H1 (cell line): ENCODE measurements at regions not wholly inside any gene's neighbourhood (a gene's known extent, or its start where the extent isn't known, plus 50 kb on each side); places are given as distances from the start of the nearest gene placed in this dataset.

ENCODE experiments used
- CTCF ChIA-PET: fragments of 300-600 bp; sonication (Branson Sonifier 250); formaldehyde crosslinking; loops from one replicate; lab custom pipeline; 2021; ENCODE audit not compliant: partially characterized antibody; lab: Charles Lee
- POLR2A ChIA-PET: fragments of 300-600 bp; sonication (Branson Sonifier 250); formaldehyde crosslinking; loops from one replicate; lab custom pipeline; 2021; ENCODE audit warnings: inconsistent platforms; ENCODE audit not compliant: partially characterized antibody; lab: Charles Lee
- DNase-seq, 2 experiments: peaks; one replicate each; pipeline versions ENCODE4 v3.0.0 to v3.0.0-alpha.2; 2010 to 2022; ENCODE audit warnings: low spot score in 2 of 2, low read depth in 1 of 2, mixed read lengths in 1 of 2
- FAIRE-seq: peaks from 2 replicates; lab custom pipeline; 2011; peaks lifted over from hg19 to GRCh38; lab: Jason Lieb, UNC
- H2AFZ ChIP-seq: 2 replicates; pipeline ENCODE4 v1.8.1; 2012; ENCODE audit warnings: low read length, inconsistent platforms
- H2AK5ac ChIP-seq: 2 replicates; pipeline ENCODE4 v1.6.1; 2013; ENCODE audit warnings: low read depth, low read length
- H2BK120ac ChIP-seq: replicated peaks from 2 replicates; pipeline ENCODE3; 2013; ENCODE audit warnings: low read depth, low read length, inconsistent platforms
- H2BK12ac ChIP-seq: 2 replicates; pipeline ENCODE4 v1.6.1; 2013; ENCODE audit warnings: low read depth, low read length
- H2BK15ac ChIP-seq: 2 replicates; pipeline ENCODE4 v1.6.1; 2013; ENCODE audit warnings: low read length
- H2BK20ac ChIP-seq: 2 replicates; pipeline ENCODE4 v1.6.1; 2013; ENCODE audit warnings: low read length
- H2BK5ac ChIP-seq: 2 replicates; pipeline ENCODE4 v1.6.1; 2013; ENCODE audit warnings: low read depth, low read length
- H3K14ac ChIP-seq: 2 replicates; pipeline ENCODE4 v1.6.1; 2013; ENCODE audit warnings: inconsistent platforms; ENCODE audit not compliant: insufficient read length
- H3K18ac ChIP-seq: 2 replicates; pipeline ENCODE4 v1.6.1; 2013; ENCODE audit warnings: low read length; ENCODE audit errors: extremely low read depth
- H3K23ac ChIP-seq: 2 replicates; pipeline ENCODE4 v1.6.1; 2013; ENCODE audit warnings: inconsistent platforms; ENCODE audit not compliant: insufficient read length
- H3K23me2 ChIP-seq: 2 replicates; pipeline ENCODE4 v1.6.1; 2013; ENCODE audit warnings: low read depth, low read length
- H3K27ac ChIP-seq: 2 replicates; pipeline ENCODE4 v1.6.1; 2011; ENCODE audit warnings: low read depth, low read length, inconsistent platforms
- H3K27me3 ChIP-seq, 4 experiments: replicated peaks in 1 of 4; 1 replicate in 1 of 4; 2 replicates in 3 of 4; pipeline versions ENCODE4 v1.6.1 to v1.8.1; 2011 to 2013; ENCODE audit warnings: low read length in 3 of 4, mild to moderate bottlenecking in 3 of 4, inconsistent platforms in 2 of 4, mixed read lengths in 2 of 4, moderate library complexity in 1 of 4; ENCODE audit not compliant: control insufficient read depth in 3 of 4, insufficient read depth in 3 of 4; ENCODE audit errors: extremely low read depth in 1 of 4
- H3K36me3 ChIP-seq, 4 experiments: 2 replicates each; pipeline versions ENCODE4 v1.6.1 to v1.8.1; 2011 to 2013; ENCODE audit warnings: mild to moderate bottlenecking in 4 of 4, low read length in 3 of 4, moderate library complexity in 2 of 4, control low read depth in 1 of 4, inconsistent platforms in 1 of 4; ENCODE audit not compliant: insufficient read depth in 4 of 4, control insufficient read depth in 2 of 4
- H3K4ac ChIP-seq: replicated peaks from 2 replicates; pipeline ENCODE3; 2013; ENCODE audit warnings: low read length, low read depth, mixed read lengths, inconsistent platforms; ENCODE audit not compliant: insufficient read length
- H3K4me1 ChIP-seq, 4 experiments: replicated peaks in 1 of 4; 1 replicate in 1 of 4; 2 replicates in 3 of 4; pipeline versions ENCODE4 v1.6.1 to v1.8.1; 2011 to 2013; ENCODE audit warnings: low read length in 3 of 4, inconsistent platforms in 2 of 4, mixed read lengths in 1 of 4; ENCODE audit not compliant: insufficient read depth in 4 of 4, control insufficient read depth in 3 of 4
- H3K4me2 ChIP-seq, 2 experiments: 2 replicates each; pipeline versions ENCODE4 v1.6.1 to v1.8.1; 2011 to 2013; ENCODE audit warnings: low read depth in 2 of 2, low read length in 2 of 2, control low read depth in 1 of 2, inconsistent platforms in 1 of 2, mild to moderate bottlenecking in 1 of 2; ENCODE audit not compliant: insufficient read depth in 1 of 2
- H3K4me3 ChIP-seq, 4 experiments: fragments of 200-600, 300-600 bp in 1 of 4; sonication (generic), shearing (Covaris generic), sonication (Bioruptor Twin) in 1 of 4; 2 replicates each; pipeline versions ENCODE4 v1.5.1 to v1.8.1; 2011 to 2016; ENCODE audit warnings: low read length in 4 of 4, low read depth in 3 of 4, control low read depth in 2 of 4, inconsistent platforms in 2 of 4, mild to moderate bottlenecking in 2 of 4, mixed read lengths in 1 of 4, moderate library complexity in 1 of 4; ENCODE audit not compliant: insufficient read depth in 2 of 4; ENCODE audit errors: extremely low read depth in 1 of 4
- H3K56ac ChIP-seq: replicated peaks from 2 replicates; pipeline ENCODE3; 2013; ENCODE audit warnings: low read depth, mild to moderate bottlenecking, mixed read lengths, low read length, inconsistent platforms; ENCODE audit not compliant: insufficient read length
- H3K79me1 ChIP-seq: 2 replicates; pipeline ENCODE4 v1.6.1; 2013; ENCODE audit warnings: low read depth, low read length, control low read depth
- H3K79me2 ChIP-seq, 2 experiments: 2 replicates each; pipeline versions ENCODE4 v1.6.1 to v1.8.1; 2012 to 2013; ENCODE audit warnings: low read length in 2 of 2, mild to moderate bottlenecking in 2 of 2, inconsistent platforms in 1 of 2; ENCODE audit not compliant: insufficient read depth in 2 of 2, control insufficient read depth in 1 of 2
- H3K9ac ChIP-seq, 4 experiments: replicated peaks in 1 of 4; 1 replicate in 1 of 4; 2 replicates in 3 of 4; pipeline versions ENCODE4 v1.6.1 to v1.8.1; 2011 to 2013; ENCODE audit warnings: low read depth in 3 of 4, low read length in 3 of 4, control low read depth in 2 of 4, mild to moderate bottlenecking in 2 of 4, moderate library complexity in 2 of 4, inconsistent platforms in 1 of 4; ENCODE audit errors: extremely low read depth in 1 of 4
- H3K9me3 ChIP-seq, 2 experiments: 2 replicates each; pipeline versions ENCODE4 v1.6.1 to v1.8.1; 2012 to 2013; ENCODE audit warnings: mild to moderate bottlenecking in 2 of 2, moderate library complexity in 2 of 2, control low read depth in 1 of 2, inconsistent platforms in 1 of 2, low read depth in 1 of 2, low read length in 1 of 2, mixed read lengths in 1 of 2; ENCODE audit not compliant: insufficient read depth in 2 of 2
- H4K20me1 ChIP-seq, 2 experiments: replicated peaks in 1 of 2; 2 replicates each; pipeline versions ENCODE3 to v1.8.1; 2011 to 2013; ENCODE audit warnings: inconsistent platforms in 2 of 2, low read length in 2 of 2, mild to moderate bottlenecking in 1 of 2; ENCODE audit not compliant: insufficient read depth in 2 of 2, control insufficient read depth in 1 of 2
- H4K5ac ChIP-seq: 2 replicates; pipeline ENCODE4 v1.6.1; 2013; ENCODE audit warnings: low read length, low read depth, mixed read lengths, inconsistent platforms; ENCODE audit not compliant: insufficient read length
- H4K8ac ChIP-seq: 2 replicates; pipeline ENCODE4 v1.8.0; 2013; ENCODE audit warnings: mild to moderate bottlenecking, moderate library complexity, low read length, inconsistent platforms; ENCODE audit not compliant: insufficient read depth; ENCODE audit errors: extremely low read depth
- H4K91ac ChIP-seq: replicated peaks from 2 replicates; pipeline ENCODE3; 2013; ENCODE audit warnings: low read length, mixed read lengths, inconsistent platforms; ENCODE audit not compliant: insufficient read length
- HDAC6 ChIP-seq: IDR thresholded peaks from one replicate; pipeline ENCODE4 v1.7.1; 2012; ENCODE audit warnings: low read depth, mild to moderate bottlenecking, inconsistent platforms, low read length, moderate library complexity
- RNF2 ChIP-seq: fragments of 200-900, 300-1000 bp; sonication (generic); IDR thresholded peaks from 2 replicates; pipeline ENCODE4 v1.7.1; 2016; ENCODE audit warnings: borderline replicate concordance, low read depth, mild to moderate bottlenecking, antibody characterized with exemption, low read length; ENCODE audit not compliant: poor library complexity, severe bottlenecking; ENCODE audit errors: missing control alignments
- SRF ChIP-seq: IDR thresholded peaks from 2 replicates; pipeline ENCODE4 v1.6.1; 2011; ENCODE audit warnings: mild to moderate bottlenecking, low read depth, low read length, moderate library complexity
- USF2 ChIP-seq: IDR thresholded peaks from 2 replicates; pipeline ENCODE4 v1.6.1; 2011; ENCODE audit warnings: low read length, improper control_type of control experiment
- WGBS, 2 experiments: shearing (Covaris generic) in 1 of 2; methylation state at CpG; one replicate each; pipeline versions ENCODE4 v1.1.6 to v1.1.7; 2013 to 2015; ENCODE audit warnings: low lambda C conversion rate in 2 of 2, mixed read lengths in 2 of 2, inconsistent platforms in 1 of 2, low coverage in 1 of 2, missing lambda C conversion rate in 1 of 2; ENCODE audit not compliant: insufficient replicate concordance in 2 of 2, insufficient coverage in 1 of 2, insufficient read length in 1 of 2; ENCODE audit errors: extremely low coverage in 1 of 2, missing lambda C conversion rate in 1 of 2; 5-methylcytosine and 5-hydroxymethylcytosine counted together
- TF ChIP-seq, protein P1 (sequence below): IDR thresholded peaks from 2 replicates; pipeline ENCODE4 v1.6.1; 2012; ENCODE audit warnings: low read length, inconsistent platforms

- CTCF ChIA-PET: no interaction called here
- Histone ChIP-seq H3K4ac (no peak overlapping the region), H2AFZ (no peak overlapping the region), H4K5ac (no peak overlapping the region), H2BK120ac (no peak overlapping the region), H2BK12ac (no peak overlapping the region)
- FAIRE-seq: no peak
- POLR2A ChIA-PET: no interaction called here
- no peak for TF ChIP-seq RNF2
- no peak for TF ChIP-seq HDAC6
- TF ChIP-seq USF2: no peak
- TF ChIP-seq, protein P1, sequence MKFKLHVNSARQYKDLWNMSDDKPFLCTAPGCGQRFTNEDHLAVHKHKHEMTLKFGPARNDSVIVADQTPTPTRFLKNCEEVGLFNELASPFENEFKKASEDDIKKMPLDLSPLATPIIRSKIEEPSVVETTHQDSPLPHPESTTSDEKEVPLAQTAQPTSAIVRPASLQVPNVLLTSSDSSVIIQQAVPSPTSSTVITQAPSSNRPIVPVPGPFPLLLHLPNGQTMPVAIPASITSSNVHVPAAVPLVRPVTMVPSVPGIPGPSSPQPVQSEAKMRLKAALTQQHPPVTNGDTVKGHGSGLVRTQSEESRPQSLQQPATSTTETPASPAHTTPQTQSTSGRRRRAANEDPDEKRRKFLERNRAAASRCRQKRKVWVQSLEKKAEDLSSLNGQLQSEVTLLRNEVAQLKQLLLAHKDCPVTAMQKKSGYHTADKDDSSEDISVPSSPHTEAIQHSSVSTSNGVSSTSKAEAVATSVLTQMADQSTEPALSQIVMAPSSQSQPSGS: no peak
- no peak for TF ChIP-seq SRF
- TF ChIP-seq, all 59 proteins: peak for 0
- Histone ChIP-seq H3K27me3 (no peaks in the 10 kb centered on the region), H3K79me1 (no peaks in the 10 kb centered on the region), H2BK5ac (no peak overlapping the region), H3K56ac (no peak overlapping the region), H4K8ac (no peak overlapping the region), H4K91ac (no peak overlapping the region), H2AK5ac (no peak overlapping the region), H4K20me1 (no peaks in the 10 kb centered on the region), H3K4me3 (no peak overlapping the region), H3K23me2 (no peaks in the 10 kb centered on the region), H3K36me3 (no peaks in the 10 kb centered on the region), H3K4me2 (no peak overlapping the region), H3K14ac (no peak overlapping the region), H3K79me2 (no peaks in the 10 kb centered on the region), H2BK20ac (no peak overlapping the region), H2BK15ac (no peak overlapping the region), H3K27ac (no peak overlapping the region), H3K4me1 (no peaks in the 10 kb centered on the region), H3K18ac (no peak overlapping the region), H3K23ac (no peak overlapping the region), H3K9ac (no peak overlapping the region), H3K9me3 (no peaks in the 10 kb centered on the region)
- WGBS, 2 experiments: 90% methylated on average over 1 of the region's 1 CpG; no CpG with 5 or more reads in 1 of the 2 experiments
- DNase-seq: no peak
Observed at GRCh38 chr14:65269732-65270131, 142.8 kb upstream of the FUT8 start.
